CD4-positive, alpha-beta T cell treated with Interleukin-4 for 1 hour (primary cell): ENCODE measurements at regions not wholly inside any gene's neighbourhood (a gene's known extent, or its start where the extent isn't known, plus 50 kb on each side); places are given as distances from the start of the nearest gene placed in this dataset.
"Not testable (repeated sequence)": the region's sequence is repeated elsewhere in the genome, so short reads cannot be mapped to it uniquely, and the experiment has no call there.

Experiments used
- DNase-seq, 2 donors: peaks; one replicate each; pipeline ENCODE4 v3.0.0-alpha.2; 2020 to 2022

- peak; percentile 51 to 54 for DNase-seq
Observed at GRCh38 chr5:155773680-155774079, 553.3 kb upstream of the SGCD start.

GRCh38 chr5:155780260-155780659, 546.7 kb upstream of the SGCD start:
- DNase-seq: no peak

GRCh38 chr5:155783246-155783645, 543.7 kb upstream of the SGCD start:
- DNase-seq: no peak

GRCh38 chr5:155783791-155784190, 543.2 kb upstream of the SGCD start:
- DNase-seq: no peak

GRCh38 chr5:155786108-155786507, 540.9 kb upstream of the SGCD start:
- DNase-seq: no peak

- DNase-seq: no peak
Observed at GRCh38 chr5:155792873-155793272, 534.1 kb upstream of the SGCD start.

- no peak for DNase-seq
Observed at GRCh38 chr5:155794795-155795194, 532.2 kb upstream of the SGCD start.

GRCh38 chr5:155799308-155799707, 527.7 kb upstream of the SGCD start:
- DNase-seq: no peak

GRCh38 chr5:155807884-155808576, 518.9 kb upstream of the SGCD start:
- DNase-seq: no peak

GRCh38 chr5:155815248-155815647, 511.7 kb upstream of the SGCD start:
- no peak for DNase-seq

GRCh38 chr5:155822177-155822576, 504.8 kb upstream of the SGCD start:
- no peak for DNase-seq

- DNase-seq: no peak
Observed at GRCh38 chr5:155826611-155827507, 500.1 kb upstream of the SGCD start.

GRCh38 chr5:155827508-155827815, 499.5 kb upstream of the SGCD start:
- not testable (repeated sequence) for DNase-seq

- DNase-seq: no peak
Observed at GRCh38 chr5:155827949-155828348, 499.0 kb upstream of the SGCD start.

- no peak for DNase-seq
Observed at GRCh38 chr5:155831491-155831890, 495.5 kb upstream of the SGCD start.

GRCh38 chr5:155833287-155833686, 493.7 kb upstream of the SGCD start:
- no peak for DNase-seq

- peak in 1 of 2 donors; percentile 19 for DNase-seq
Observed at GRCh38 chr5:155834271-155834975, 492.5 kb upstream of the SGCD start.

- no peak for DNase-seq
Observed at GRCh38 chr5:155836089-155836803, 490.7 kb upstream of the SGCD start.

- DNase-seq: no peak
Observed at GRCh38 chr5:155838394-155838793, 488.6 kb upstream of the SGCD start.

GRCh38 chr5:155839251-155840037, 487.5 kb upstream of the SGCD start:
- DNase-seq: peak in 1 of 2 donors; percentile 3

- DNase-seq: no peak
Observed at GRCh38 chr5:155844542-155844941, 482.4 kb upstream of the SGCD start.

- no peak for DNase-seq
Observed at GRCh38 chr5:155850370-155850769, 476.6 kb upstream of the SGCD start.
